ENCODE measurements at regions not wholly inside any gene's neighbourhood (a gene's known extent, or its start where the extent isn't known, plus 50 kb on each side); places are given as distances from the start of the nearest gene placed in this dataset.
A peak's percentile ranks its signal among the peaks of the same experiment; 100 is the strongest.

GRCh38 chr20:36091561-36092397 lies 62.8 kb upstream of the EPB41L1 start:
- peak overlapping the region; percentile 68 for H2AFZ ChIP-seq
- 9% methylated on average over 32 of the region's 42 CpGs for WGBS (ENCODE audit: low lambda C conversion rate, missing lambda C conversion rate)
- H3K27ac ChIP-seq = peak overlapping the region; percentile 90

GRCh38 chr20:36092398-36093024 lies 62.0 kb upstream of the EPB41L1 start:
- Histone ChIP-seq H2AFZ (peak overlapping the region; percentile 68), H3K27me3 (peaks cover 4% of the 10 kb centered on the region), H3K27ac (peak overlapping the region; percentile 90)

More at GRCh38 chr20:36091561-36092397, 62.8 kb upstream of the EPB41L1 start:
- H3K79me2 ChIP-seq = peaks cover 12% of the 10 kb centered on the region
- H3K4me3 ChIP-seq = peak overlapping the region; percentile 91
- H3K4me1 ChIP-seq (ENCODE audit: insufficient read depth) = peaks cover 20% of the 10 kb centered on the region
- no peak for TF ChIP-seq EZH2phosphoT487 (IDR thresholded peaks at IDR 0.05; ENCODE audit: low read depth, severe bottlenecking, unreplicated experiment)
- no peak for TF ChIP-seq CTCF (IDR thresholded peaks at IDR 0.05; ENCODE audit: poor library complexity)
- TF ChIP-seq EZH2 (IDR thresholded peaks at IDR 0.05; ENCODE audit: borderline replicate concordance) = no peak
- H4K20me1 ChIP-seq (ENCODE audit: insufficient read depth, poor library complexity, severe bottlenecking) = no peaks in the 10 kb centered on the region
- H3K9me2 ChIP-seq (replicated peaks; ENCODE audit: insufficient read depth) = no peaks in the 10 kb centered on the region
- peak overlapping the region; percentile 99 for H3K4me2 ChIP-seq
- no peaks in the 10 kb centered on the region for H3K9me3 ChIP-seq (ENCODE audit: low read depth)
- DNase-seq (ENCODE audit: low spot score) = no peak
- peaks cover 4% of the 10 kb centered on the region for H3K27me3 ChIP-seq
- no peaks in the 10 kb centered on the region for H3K36me3 ChIP-seq (replicated peaks; ENCODE audit: insufficient read depth, low read depth)

DNA sequence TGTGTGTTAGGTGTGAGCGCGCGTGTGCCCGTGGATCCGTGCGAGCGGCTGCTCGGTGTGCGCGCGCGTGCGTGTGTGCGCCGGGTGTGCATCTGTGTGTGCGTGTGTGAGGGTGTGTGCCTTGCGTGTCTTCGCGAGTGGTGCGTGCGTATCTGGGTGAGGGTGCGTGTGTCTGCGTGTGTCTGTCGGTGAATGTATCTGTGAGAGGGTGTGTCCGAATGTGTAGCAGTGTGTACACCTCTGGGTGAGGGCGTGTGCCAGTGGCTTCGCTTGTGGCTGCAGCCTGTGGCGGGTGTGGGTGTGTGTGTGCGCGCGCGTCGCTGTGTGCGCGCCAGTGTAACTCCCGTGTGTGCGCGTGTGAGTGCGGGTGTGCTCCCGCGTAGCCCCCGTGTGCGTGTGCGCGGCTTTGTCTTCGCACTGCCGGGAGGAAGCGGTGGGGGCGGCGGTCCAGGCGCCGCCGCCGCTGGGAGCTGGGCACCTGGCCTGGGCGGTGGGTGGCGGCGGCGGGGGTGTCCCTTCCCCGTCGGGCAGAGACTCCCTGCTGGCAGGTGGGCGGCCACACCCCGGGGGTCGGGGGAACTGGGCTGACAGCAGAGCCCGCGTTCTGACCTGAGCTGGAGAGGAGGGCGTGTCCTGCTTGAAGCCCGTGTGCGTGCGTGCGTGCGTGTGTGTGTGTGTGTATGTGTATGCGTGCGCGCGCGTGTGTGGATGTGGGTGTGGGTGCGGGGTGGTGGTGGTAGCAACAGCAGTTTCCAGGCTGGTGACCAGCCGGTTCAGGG lies 61.3 kb upstream of the EPB41L1 start:
- H2AFZ ChIP-seq = peak overlapping the region; percentile 68
- H3K36me3 ChIP-seq (replicated peaks; ENCODE audit: insufficient read depth, low read depth) = no peaks in the 10 kb centered on the region
- H3K9me3 ChIP-seq (ENCODE audit: low read depth) = no peaks in the 10 kb centered on the region
- peak overlapping the region; percentile 91 for H3K4me3 ChIP-seq
- H3K9me2 ChIP-seq (replicated peaks; ENCODE audit: insufficient read depth) = no peaks in the 10 kb centered on the region
- H3K27me3 ChIP-seq = peaks cover 4% of the 10 kb centered on the region
- under 1% methylated on average over 59 of the region's 78 CpGs for WGBS (ENCODE audit: low lambda C conversion rate, missing lambda C conversion rate)
- no peak for TF ChIP-seq EZH2 (IDR thresholded peaks at IDR 0.05; ENCODE audit: borderline replicate concordance)
- TF ChIP-seq CTCF (IDR thresholded peaks at IDR 0.05; ENCODE audit: poor library complexity) = no peak
- no peak for TF ChIP-seq EZH2phosphoT487 (IDR thresholded peaks at IDR 0.05; ENCODE audit: low read depth, severe bottlenecking, unreplicated experiment)
- peak overlapping the region; percentile 99 for H3K4me2 ChIP-seq
- peaks cover 17% of the 10 kb centered on the region for H3K79me2 ChIP-seq
- H3K4me1 ChIP-seq (ENCODE audit: insufficient read depth) = peaks cover 27% of the 10 kb centered on the region
- H4K20me1 ChIP-seq (ENCODE audit: insufficient read depth, poor library complexity, severe bottlenecking) = no peaks in the 10 kb centered on the region
- DNase-seq (ENCODE audit: low spot score) = peak; percentile 72
- peak overlapping the region; percentile 90 for H3K27ac ChIP-seq

More at GRCh38 chr20:36092398-36093024, 62.0 kb upstream of the EPB41L1 start:
- Histone ChIP-seq H4K20me1 (ENCODE audit: insufficient read depth, poor library complexity, severe bottlenecking) (no peaks in the 10 kb centered on the region), H3K9me3 (ENCODE audit: low read depth) (no peaks in the 10 kb centered on the region), H3K9me2 (replicated peaks; ENCODE audit: insufficient read depth) (no peaks in the 10 kb centered on the region), H3K4me3 (peak overlapping the region; percentile 91), H3K4me1 (ENCODE audit: insufficient read depth) (peaks cover 20% of the 10 kb centered on the region), H3K36me3 (replicated peaks; ENCODE audit: insufficient read depth, low read depth) (no peaks in the 10 kb centered on the region), H3K4me2 (peak overlapping the region; percentile 99), H3K79me2 (peaks cover 17% of the 10 kb centered on the region)
- DNase-seq (ENCODE audit: low spot score) = peak; percentile 69
- WGBS (ENCODE audit: low lambda C conversion rate, missing lambda C conversion rate) = 1% methylated on average over 24 of the region's 89 CpGs
- TF ChIP-seq EZH2phosphoT487 (IDR thresholded peaks at IDR 0.05; ENCODE audit: low read depth, severe bottlenecking, unreplicated experiment) (no peak), CTCF (IDR thresholded peaks at IDR 0.05; ENCODE audit: poor library complexity) (no peak), EZH2 (IDR thresholded peaks at IDR 0.05; ENCODE audit: borderline replicate concordance) (no peak)

Data from hepatocyte (in vitro differentiated cells).